H9 (cell line): ENCODE measurements at regions not wholly inside any gene's neighbourhood (a gene's known extent, or its start where the extent isn't known, plus 50 kb on each side); places are given as distances from the start of the nearest gene placed in this dataset.

Experiments
- DNase-seq: peaks from one replicate; pipeline ENCODE4 v3.0.0-alpha.2; 2017
- H2AFZ ChIP-seq: one replicate; pipeline ENCODE4 v1.6.1; 2013; ENCODE audit warnings: mild to moderate bottlenecking, low read length, control low read depth, moderate library complexity
- H2AK5ac ChIP-seq: 2 replicates; pipeline ENCODE4 v1.6.1; 2013; ENCODE audit warnings: low read length, control low read depth, mixed read lengths; ENCODE audit not compliant: insufficient read length
- H2BK120ac ChIP-seq: one replicate; pipeline ENCODE4 v1.6.1; 2013; ENCODE audit warnings: low read depth, mild to moderate bottlenecking, low read length, control low read depth, inconsistent platforms; ENCODE audit not compliant: poor library complexity, severe bottlenecking
- H2BK12ac ChIP-seq: 2 replicates; pipeline ENCODE4 v1.6.1; 2013; ENCODE audit warnings: low read length, control low read depth, mixed read lengths, low read depth; ENCODE audit not compliant: insufficient read length
- H2BK15ac ChIP-seq: 2 replicates; pipeline ENCODE4 v1.6.1; 2013; ENCODE audit warnings: low read depth, low read length, control low read depth
- H2BK20ac ChIP-seq: one replicate; pipeline ENCODE4 v1.6.1; 2013; ENCODE audit warnings: low read depth, mild to moderate bottlenecking, low read length, control low read depth, inconsistent platforms; ENCODE audit not compliant: poor library complexity, severe bottlenecking
- H2BK5ac ChIP-seq: 2 replicates; pipeline ENCODE4 v1.6.1; 2013; ENCODE audit warnings: low read length, control low read depth, mixed read lengths; ENCODE audit not compliant: insufficient read length
- H3K14ac ChIP-seq: 2 replicates; pipeline ENCODE4 v1.6.1; 2013; ENCODE audit warnings: low read length, control low read depth; ENCODE audit not compliant: insufficient read depth
- H3K18ac ChIP-seq: 2 replicates; pipeline ENCODE4 v1.6.1; 2013; ENCODE audit warnings: low read depth, mild to moderate bottlenecking, mixed read lengths, low read length, control low read depth; ENCODE audit not compliant: insufficient read length
- H3K23ac ChIP-seq: 2 replicates; pipeline ENCODE4 v1.6.1; 2013; ENCODE audit warnings: low read length, control low read depth, mixed read lengths, low read depth; ENCODE audit not compliant: insufficient read length
- H3K23me2 ChIP-seq: 2 replicates; pipeline ENCODE4 v1.6.1; 2013; ENCODE audit warnings: low read depth, mild to moderate bottlenecking, mixed read lengths, low read length, control low read depth; ENCODE audit not compliant: insufficient read length, poor library complexity, severe bottlenecking
- H3K27ac ChIP-seq: 2 replicates; pipeline ENCODE4 v1.5.1; 2013; ENCODE audit warnings: low read length, control low read depth, mixed read lengths, low read depth; ENCODE audit not compliant: insufficient read length
- H3K27me3 ChIP-seq: 2 replicates; pipeline ENCODE4 v1.6.1; 2013; ENCODE audit warnings: low read length, control low read depth, inconsistent platforms; ENCODE audit not compliant: insufficient read depth
- H3K4ac ChIP-seq: 2 replicates; pipeline ENCODE4 v1.6.1; 2013; ENCODE audit warnings: low read depth, mild to moderate bottlenecking, control low read depth, inconsistent platforms, low read length, moderate library complexity
- H3K4me1 ChIP-seq: 2 replicates; pipeline ENCODE4 v1.6.1; 2013; ENCODE audit warnings: low read length, control low read depth, inconsistent platforms; ENCODE audit not compliant: insufficient read depth
- H3K4me2 ChIP-seq: 2 replicates; pipeline ENCODE4 v1.6.1; 2013; ENCODE audit warnings: low read length, control low read depth, mixed read lengths; ENCODE audit not compliant: insufficient read length, insufficient read depth
- H3K56ac ChIP-seq: 2 replicates; pipeline ENCODE4 v1.6.1; 2013; ENCODE audit warnings: low read depth, mild to moderate bottlenecking, mixed read lengths, low read length, control low read depth; ENCODE audit not compliant: insufficient read length
- H3K79me1 ChIP-seq: 2 replicates; pipeline ENCODE4 v1.6.1; 2013; ENCODE audit warnings: low read depth, mild to moderate bottlenecking, moderate library complexity, low read length, control low read depth, inconsistent platforms; ENCODE audit not compliant: insufficient read depth, poor library complexity, severe bottlenecking
- H3K79me2 ChIP-seq: 2 replicates; pipeline ENCODE4 v1.6.1; 2013; ENCODE audit warnings: low read length, control low read depth, inconsistent platforms; ENCODE audit not compliant: insufficient read depth
- H3K9ac ChIP-seq: 2 replicates; pipeline ENCODE4 v1.6.1; 2013; ENCODE audit warnings: low read length, control low read depth, mixed read lengths; ENCODE audit not compliant: insufficient read length; ENCODE audit errors: extremely low read depth
- H3K9me3 ChIP-seq: one replicate; pipeline ENCODE4 v1.6.1; 2013; ENCODE audit warnings: low read depth, low read length, inconsistent platforms; ENCODE audit not compliant: control insufficient read depth
- H3T11ph ChIP-seq: one replicate; pipeline ENCODE4 v1.6.1; 2013; ENCODE audit warnings: mild to moderate bottlenecking, low read length, control low read depth, inconsistent platforms
- H4K20me1 ChIP-seq: one replicate; pipeline ENCODE4 v1.6.1; 2013; ENCODE audit not compliant: control insufficient read depth, insufficient read length, insufficient read depth
- H4K5ac ChIP-seq: 2 replicates; pipeline ENCODE4 v1.6.1; 2013; ENCODE audit warnings: low read depth, mild to moderate bottlenecking, mixed read lengths, low read length, control low read depth; ENCODE audit not compliant: insufficient read length
- H4K8ac ChIP-seq: replicated peaks from 2 replicates; pipeline ENCODE4 v1.6.1; 2013; ENCODE audit warnings: low read length, control low read depth, mixed read lengths, low read depth; ENCODE audit not compliant: insufficient read length
- H4K91ac ChIP-seq: 2 replicates; pipeline ENCODE4 v1.6.1; 2013; ENCODE audit warnings: low read depth, mild to moderate bottlenecking, moderate library complexity, mixed read lengths, low read length, control low read depth; ENCODE audit not compliant: insufficient read length
- H3K27ac Mint-ChIP-seq, 3 experiments: 2 replicates in 2 of 3; 3 replicates in 1 of 3; pipeline ENCODE4 v1.8.0; 2020 to 2021; ENCODE audit warnings: mixed read lengths in 3 of 3, mild to moderate bottlenecking in 1 of 3, moderate library complexity in 1 of 3
- H3K27me3 Mint-ChIP-seq: 2 replicates; pipeline ENCODE4 v1.8.0; 2021; ENCODE audit warnings: low read depth, mild to moderate bottlenecking, moderate library complexity, mixed read lengths
- H3K36me3 Mint-ChIP-seq, 3 experiments: 2 replicates in 2 of 3; 3 replicates in 1 of 3; pipeline ENCODE4 v1.8.0; 2020 to 2021; ENCODE audit warnings: low read depth in 3 of 3, mixed read lengths in 3 of 3; ENCODE audit not compliant: insufficient read depth in 1 of 3
- H3K4me1 Mint-ChIP-seq, 2 experiments: 2 replicates each; pipeline ENCODE4 v1.8.0; 2020; ENCODE audit warnings: mixed read lengths in 2 of 2
- H3K4me3 Mint-ChIP-seq, 2 experiments: 2 replicates in 1 of 2; 3 replicates in 1 of 2; pipeline ENCODE4 v1.8.0; 2020 to 2021; ENCODE audit warnings: mild to moderate bottlenecking in 2 of 2, mixed read lengths in 2 of 2, moderate library complexity in 1 of 2
- H3K9me3 Mint-ChIP-seq, 2 experiments: 2 replicates in 1 of 2; 3 replicates in 1 of 2; pipeline ENCODE4 v1.8.0; 2020; ENCODE audit warnings: mild to moderate bottlenecking in 2 of 2, mixed read lengths in 2 of 2, moderate library complexity in 1 of 2
- WGBS: extraction: QIAGEN DNeasy Blood & Tissue Kit; methylation state at CpG from one replicate; pipeline ENCODE4 v1.1.7; 2013; ENCODE audit warnings: missing lambda C conversion rate, low lambda C conversion rate, mixed read lengths; ENCODE audit not compliant: insufficient read length; ENCODE audit errors: extremely low coverage; 5-methylcytosine and 5-hydroxymethylcytosine counted together
- TF ChIP-seq, protein P1 (sequence below): fragments of 200-600 bp; sonication (generic); conservative IDR thresholded peaks from 3 replicates; pipeline ENCODE4 v1.8.0; 2021; ENCODE audit warnings: antibody characterized with exemption, mild to moderate bottlenecking

DNA sequence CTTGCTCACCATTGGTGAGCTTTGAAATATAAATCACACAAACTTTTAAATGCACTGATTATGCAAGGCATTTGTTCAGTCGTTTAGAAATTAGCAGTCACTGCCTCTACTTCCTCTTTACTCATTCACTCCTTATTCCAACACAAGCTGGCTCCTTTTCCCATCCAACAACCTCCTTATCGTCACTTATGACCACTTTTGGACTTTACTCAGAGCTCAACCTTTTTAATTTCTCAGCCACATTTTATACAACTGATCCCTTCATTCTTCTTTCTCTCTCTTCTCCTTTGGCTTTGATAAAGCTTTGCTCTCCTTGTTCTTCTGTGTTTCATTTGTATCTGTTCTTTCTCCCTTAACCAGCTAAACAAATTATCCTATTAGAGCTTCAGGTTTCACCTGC lies 126.4 kb upstream of the PLEKHA5 start:
- H3K9me3 ChIP-seq = no peaks in the 10 kb centered on the region
- H2BK20ac ChIP-seq = no peak overlapping the region
- no peak overlapping the region for H3K56ac ChIP-seq
- no peak overlapping the region for H3K9ac ChIP-seq
- no peak overlapping the region for H3K4me3 Mint-ChIP-seq
- H3K9me3 Mint-ChIP-seq = peaks cover 0 to 3% of the 10 kb centered on the region in 2 experiments; a peak in 2 of 5 replicates
- no peak overlapping the region for H4K91ac ChIP-seq
- H3K4me1 Mint-ChIP-seq = peaks cover 14 to 40% of the 10 kb centered on the region in 2 experiments
- H3K27me3 Mint-ChIP-seq = no peaks in the 10 kb centered on the region
- WGBS = no CpG with 5 or more reads among the region's 2 CpGs
- no peak overlapping the region for H3K23ac ChIP-seq
- H2BK120ac ChIP-seq = no peak overlapping the region
- H3T11ph ChIP-seq = no peak overlapping the region
- H3K79me1 ChIP-seq = no peaks in the 10 kb centered on the region
- H3K4ac ChIP-seq = no peak overlapping the region
- no peak overlapping the region for H3K18ac ChIP-seq
- H3K14ac ChIP-seq = no peak overlapping the region
- no peak overlapping the region for H3K27ac ChIP-seq
- H4K5ac ChIP-seq = no peak overlapping the region
- H3K36me3 Mint-ChIP-seq = peaks cover under 1 to 4% (median 1%) of the 10 kb centered on the region in 3 experiments; a peak in 2 of 7 replicates
- no peak overlapping the region for H3K27ac Mint-ChIP-seq
- no peak overlapping the region for H2BK5ac ChIP-seq
- no peaks in the 10 kb centered on the region for H3K27me3 ChIP-seq
- no peak overlapping the region for H2AFZ ChIP-seq
- TF ChIP-seq, protein P1, sequence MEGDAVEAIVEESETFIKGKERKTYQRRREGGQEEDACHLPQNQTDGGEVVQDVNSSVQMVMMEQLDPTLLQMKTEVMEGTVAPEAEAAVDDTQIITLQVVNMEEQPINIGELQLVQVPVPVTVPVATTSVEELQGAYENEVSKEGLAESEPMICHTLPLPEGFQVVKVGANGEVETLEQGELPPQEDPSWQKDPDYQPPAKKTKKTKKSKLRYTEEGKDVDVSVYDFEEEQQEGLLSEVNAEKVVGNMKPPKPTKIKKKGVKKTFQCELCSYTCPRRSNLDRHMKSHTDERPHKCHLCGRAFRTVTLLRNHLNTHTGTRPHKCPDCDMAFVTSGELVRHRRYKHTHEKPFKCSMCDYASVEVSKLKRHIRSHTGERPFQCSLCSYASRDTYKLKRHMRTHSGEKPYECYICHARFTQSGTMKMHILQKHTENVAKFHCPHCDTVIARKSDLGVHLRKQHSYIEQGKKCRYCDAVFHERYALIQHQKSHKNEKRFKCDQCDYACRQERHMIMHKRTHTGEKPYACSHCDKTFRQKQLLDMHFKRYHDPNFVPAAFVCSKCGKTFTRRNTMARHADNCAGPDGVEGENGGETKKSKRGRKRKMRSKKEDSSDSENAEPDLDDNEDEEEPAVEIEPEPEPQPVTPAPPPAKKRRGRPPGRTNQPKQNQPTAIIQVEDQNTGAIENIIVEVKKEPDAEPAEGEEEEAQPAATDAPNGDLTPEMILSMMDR = no peak
- no peaks in the 10 kb centered on the region for H3K79me2 ChIP-seq
- H3K23me2 ChIP-seq = no peaks in the 10 kb centered on the region
- peaks cover 13% of the 10 kb centered on the region; the same call in 1 of the 2 replicates for H3K4me1 ChIP-seq
- no peaks in the 10 kb centered on the region for H4K20me1 ChIP-seq
- H3K4me2 ChIP-seq = no peak overlapping the region
- no peak overlapping the region for H2BK15ac ChIP-seq
- H4K8ac ChIP-seq = no peak overlapping the region
- H2AK5ac ChIP-seq = no peak overlapping the region
- no peak for DNase-seq
- no peak overlapping the region for H2BK12ac ChIP-seq
